Endothelial cell of umbilical vein (primary cell): ENCODE measurements at regions not wholly inside any gene's neighbourhood (a gene's known extent, or its start where the extent isn't known, plus 50 kb on each side); places are given as distances from the start of the nearest gene placed in this dataset.

ENCODE experiments used
- BruUV-seq: library from RNA; stranded (reverse); fragments of 400-500 nt; replicated peaks from 2 replicates; lab custom pipeline; 2021; lab: Mats Ljungman, UMichigan
- CTCF ChIA-PET: fragments of 300-600, 350-600 bp; sonication (Branson Sonifier 250); formaldehyde crosslinking; loops from one replicate; lab custom pipeline; 2021; ENCODE audit warnings: antibody characterized with exemption, inconsistent platforms; lab: Charles Lee
- POLR2A ChIA-PET: fragments of 300-600, 350-600 bp; sonication (Branson Sonifier 250); formaldehyde crosslinking; loops from one replicate; lab custom pipeline; 2021; ENCODE audit warnings: antibody characterized with exemption, inconsistent platforms; lab: Charles Lee
- DNase-seq: peaks from one replicate; pipeline ENCODE4 v3.0.0-alpha.2; 2011; ENCODE audit warnings: low read depth, low spot score
- FAIRE-seq: peaks from 2 replicates; lab custom pipeline; 2011; peaks lifted over from hg19 to GRCh38; lab: Jason Lieb, UNC
- H2AFZ ChIP-seq: 2 replicates; pipeline ENCODE4 v1.6.0; 2012; ENCODE audit warnings: low read depth, low read length, control low read depth, inconsistent platforms
- H3K27ac ChIP-seq: 2 replicates; pipeline ENCODE4 v1.5.1; 2011; ENCODE audit warnings: low read depth, mild to moderate bottlenecking, control low read depth, low read length, moderate library complexity; ENCODE audit not compliant: insufficient read depth
- H3K27me3 ChIP-seq, 2 experiments: 2 replicates each; pipeline versions ENCODE4 v1.6.0 to v1.6.1; 2011; ENCODE audit warnings: low read length in 2 of 2, mixed read lengths in 1 of 2; ENCODE audit not compliant: control insufficient read depth in 2 of 2, insufficient read depth in 2 of 2
- H3K36me3 ChIP-seq, 2 experiments: 2 replicates in 1 of 2; 3 replicates in 1 of 2; pipeline ENCODE4 v1.5.1; 2011; ENCODE audit warnings: low read length in 2 of 2, mild to moderate bottlenecking in 1 of 2, moderate library complexity in 1 of 2; ENCODE audit not compliant: control insufficient read depth in 2 of 2, insufficient read depth in 2 of 2; ENCODE audit errors: extremely low read depth in 1 of 2
- H3K4me1 ChIP-seq: 3 replicates; pipeline ENCODE4 v1.5.1; 2011; ENCODE audit warnings: mild to moderate bottlenecking, low read length; ENCODE audit not compliant: control insufficient read depth, insufficient read depth; ENCODE audit errors: extremely low read depth
- H3K4me2 ChIP-seq: 2 replicates; pipeline ENCODE4 v1.6.1; 2011; ENCODE audit warnings: low read length, control low read depth, mixed read lengths; ENCODE audit not compliant: insufficient read depth
- H3K4me3 ChIP-seq, 3 experiments: fragments of 200-600 bp in 1 of 3; sonication (generic), shearing (Covaris generic) in 1 of 3; replicated peaks in 1 of 3; 2 replicates each; pipeline ENCODE4 v1.5.1; 2011 to 2016; ENCODE audit warnings: control low read depth in 3 of 3, low read length in 3 of 3, mild to moderate bottlenecking in 2 of 3, inconsistent platforms in 1 of 3, low read depth in 1 of 3, moderate library complexity in 1 of 3; ENCODE audit not compliant: insufficient read depth in 1 of 3
- H3K79me2 ChIP-seq: 2 replicates; pipeline ENCODE4 v1.6.0; 2012; ENCODE audit warnings: low read length, inconsistent platforms; ENCODE audit not compliant: control insufficient read depth, insufficient read depth
- H3K9ac ChIP-seq: replicated peaks from 2 replicates; pipeline ENCODE3; 2011; ENCODE audit warnings: low read length, control low read depth; ENCODE audit not compliant: insufficient read depth; ENCODE audit errors: extremely low read depth
- H3K9me1 ChIP-seq: replicated peaks from 3 replicates; pipeline ENCODE4 v1.6.0; 2011; ENCODE audit warnings: mild to moderate bottlenecking, low read length; ENCODE audit not compliant: control insufficient read depth, insufficient read depth; ENCODE audit errors: extremely low read depth
- H3K9me3 ChIP-seq: replicated peaks from 2 replicates; pipeline ENCODE4 v1.5.1; 2012; ENCODE audit warnings: low read length, inconsistent platforms; ENCODE audit not compliant: control insufficient read depth, insufficient read depth
- H4K20me1 ChIP-seq: replicated peaks from 2 replicates; pipeline ENCODE3; 2011; ENCODE audit warnings: mild to moderate bottlenecking, low read length; ENCODE audit not compliant: control insufficient read depth, insufficient read depth; ENCODE audit errors: extremely low read depth
- FOS ChIP-seq: IDR thresholded peaks from 2 replicates; pipeline ENCODE4 v1.6.1; 2011; ENCODE audit warnings: mild to moderate bottlenecking, low read length, moderate library complexity, borderline replicate concordance; ENCODE audit not compliant: insufficient read depth
- GATA2 ChIP-seq: IDR thresholded peaks from 2 replicates; pipeline ENCODE4 v1.7.0; 2011; ENCODE audit warnings: low read depth, mild to moderate bottlenecking, moderate library complexity, mixed read lengths, low read length; ENCODE audit not compliant: insufficient read length, insufficient read depth
- JUN ChIP-seq: IDR thresholded peaks from 2 replicates; pipeline ENCODE4 v1.6.1; 2011; ENCODE audit warnings: borderline replicate concordance, low read depth; ENCODE audit not compliant: insufficient read length, insufficient read depth
- MYC ChIP-seq: IDR thresholded peaks from one replicate; pipeline ENCODE4 v1.6.1; 2011; ENCODE audit warnings: mild to moderate bottlenecking, low read depth, low read length
- POLR2A ChIP-seq: IDR thresholded peaks from 2 replicates; pipeline ENCODE4 v1.6.1; 2012; ENCODE audit warnings: low read depth, mild to moderate bottlenecking, control low read depth, low read length
- dilution Hi-C: fragments of 300-500 bp; cut with MboI; formaldehyde crosslinking; loops from one replicate; pipeline ENCODE4 v1.15.0; 2019; ENCODE audit warnings: low sequenced_read_pairs; ENCODE audit not compliant: extremely low pct_ligation_motif_present
- intact Hi-C: fragments of 100-400 bp; cut with micrococcal nuclease; formaldehyde crosslinking; loops from one replicate; pipeline ENCODE4 v1.10.0; 2022
- TF ChIP-seq, protein P1 (sequence below), 2 donors: IDR thresholded peaks; 1 replicate in 1 of 2; 2 replicates in 1 of 2; pipeline ENCODE4 v1.5.1; 2011; ENCODE audit warnings: low read length in 2 of 2, mild to moderate bottlenecking in 2 of 2, moderate library complexity in 2 of 2, control low read depth in 1 of 2, inconsistent platforms in 1 of 2, low read depth in 1 of 2; ENCODE audit not compliant: insufficient read depth in 1 of 2; ENCODE audit errors: extremely low read depth in 1 of 2
- TF ChIP-seq, protein P2 (sequence below): IDR thresholded peaks from 2 replicates; pipeline ENCODE4 v1.6.1; 2011; ENCODE audit not compliant: insufficient read depth, insufficient read length

DNA sequence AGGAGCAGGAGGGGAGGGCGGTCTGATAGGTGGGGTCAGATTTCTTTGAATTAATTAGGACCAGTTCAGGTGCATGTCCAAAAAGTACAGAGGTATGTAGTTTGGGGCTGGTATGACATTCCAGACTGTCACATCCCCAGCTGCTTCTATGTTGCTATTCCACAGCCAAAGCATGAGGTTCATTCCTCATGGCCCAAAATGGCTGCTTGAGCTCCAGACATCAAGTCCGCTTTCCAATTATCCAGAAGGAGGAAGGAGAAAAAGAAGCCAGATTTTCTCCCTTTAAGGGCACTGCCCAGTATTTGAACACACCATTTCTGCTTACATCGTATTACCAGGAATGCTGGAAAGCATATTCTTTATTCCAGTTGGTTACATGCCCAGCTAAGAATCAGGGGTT is 58.0 kb upstream of the CD82 start:
- no peak overlapping the region for H2AFZ ChIP-seq
- POLR2A ChIA-PET, result no interaction called here
- intact Hi-C loops (no loop called here), dilution Hi-C loops (no loop called here)
- no peak for DNase-seq
- no peaks in the 10 kb centered on the region for H3K36me3 ChIP-seq
- H3K27ac ChIP-seq, result no peak overlapping the region
- no peaks in the 10 kb centered on the region for H3K79me2 ChIP-seq
- no peak overlapping the region for H3K4me3 ChIP-seq
- no peaks in the 10 kb centered on the region for H3K9me3 ChIP-seq
- no peaks in the 10 kb centered on the region for H4K20me1 ChIP-seq
- no peaks in the 10 kb centered on the region for H3K4me1 ChIP-seq
- H3K27me3 ChIP-seq, result no peaks in the 10 kb centered on the region
- CTCF ChIA-PET, result no interaction called here
- BruUV-seq, result no TSS peak
- TF ChIP-seq MYC (no peak), FOS (no peak), GATA2 (no peak), JUN (no peak), POLR2A (no peak)
- TF ChIP-seq, protein P1, sequence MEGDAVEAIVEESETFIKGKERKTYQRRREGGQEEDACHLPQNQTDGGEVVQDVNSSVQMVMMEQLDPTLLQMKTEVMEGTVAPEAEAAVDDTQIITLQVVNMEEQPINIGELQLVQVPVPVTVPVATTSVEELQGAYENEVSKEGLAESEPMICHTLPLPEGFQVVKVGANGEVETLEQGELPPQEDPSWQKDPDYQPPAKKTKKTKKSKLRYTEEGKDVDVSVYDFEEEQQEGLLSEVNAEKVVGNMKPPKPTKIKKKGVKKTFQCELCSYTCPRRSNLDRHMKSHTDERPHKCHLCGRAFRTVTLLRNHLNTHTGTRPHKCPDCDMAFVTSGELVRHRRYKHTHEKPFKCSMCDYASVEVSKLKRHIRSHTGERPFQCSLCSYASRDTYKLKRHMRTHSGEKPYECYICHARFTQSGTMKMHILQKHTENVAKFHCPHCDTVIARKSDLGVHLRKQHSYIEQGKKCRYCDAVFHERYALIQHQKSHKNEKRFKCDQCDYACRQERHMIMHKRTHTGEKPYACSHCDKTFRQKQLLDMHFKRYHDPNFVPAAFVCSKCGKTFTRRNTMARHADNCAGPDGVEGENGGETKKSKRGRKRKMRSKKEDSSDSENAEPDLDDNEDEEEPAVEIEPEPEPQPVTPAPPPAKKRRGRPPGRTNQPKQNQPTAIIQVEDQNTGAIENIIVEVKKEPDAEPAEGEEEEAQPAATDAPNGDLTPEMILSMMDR (IDR thresholded peaks at IDR 0.05; ENCODE audit: extremely low read depth in 1 of 2, insufficient read depth in 1 of 2, low read depth in 1 of 2, low read length in 2 of 2), result no peak
- TF ChIP-seq, protein P2, sequence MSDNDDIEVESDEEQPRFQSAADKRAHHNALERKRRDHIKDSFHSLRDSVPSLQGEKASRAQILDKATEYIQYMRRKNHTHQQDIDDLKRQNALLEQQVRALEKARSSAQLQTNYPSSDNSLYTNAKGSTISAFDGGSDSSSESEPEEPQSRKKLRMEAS, result no peak
- no peaks in the 10 kb centered on the region for H3K9me1 ChIP-seq
- no peak for FAIRE-seq
- H3K9ac ChIP-seq, result no peak overlapping the region
- H3K4me2 ChIP-seq, result no peak overlapping the region
